ENCODE measurements at regions not wholly inside any gene's neighbourhood (a gene's known extent, or its start where the extent isn't known, plus 50 kb on each side); places are given as distances from the start of the nearest gene placed in this dataset.

DNA sequence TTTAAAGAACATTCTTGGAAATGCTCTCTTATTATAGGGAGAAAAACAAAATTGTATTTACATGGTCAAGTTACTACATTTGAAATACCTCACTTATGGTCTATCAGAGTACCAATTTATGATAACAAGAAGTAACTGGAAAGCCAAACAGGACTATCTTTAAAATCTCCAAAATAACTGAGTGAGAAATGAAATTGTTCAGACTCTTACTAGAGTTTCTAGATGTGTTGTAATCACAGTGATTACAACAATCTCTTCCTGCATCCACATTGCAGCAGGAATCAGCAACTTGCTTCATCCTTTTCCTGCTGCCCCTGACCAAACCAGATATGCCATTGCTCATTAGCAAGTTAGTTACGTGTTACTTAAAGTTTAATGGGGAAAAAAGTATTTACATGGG is 245.2 kb upstream of the SMIM31 start:
- Histone ChIP-seq H3K56ac (replicated peaks; ENCODE audit: insufficient read length, low read depth, low read length) (no peak overlapping the region), H4K20me1 (replicated peaks in 1 of 2; ENCODE audit: control insufficient read depth in 1 of 2, insufficient read depth in 2 of 2, low read length in 2 of 2) (no peaks in the 10 kb centered on the region), H4K5ac (ENCODE audit: insufficient read length, low read depth, low read length) (no peak overlapping the region), H3K14ac (ENCODE audit: insufficient read length) (no peak overlapping the region), H3K4me3 (ENCODE audit: extremely low read depth in 1 of 4, insufficient read depth in 2 of 4, low read depth in 3 of 4, low read length in 4 of 4) (no peak overlapping the region), H4K8ac (ENCODE audit: extremely low read depth, insufficient read depth, low read length) (no peak overlapping the region), H2BK15ac (ENCODE audit: low read length) (no peak overlapping the region), H4K91ac (replicated peaks; ENCODE audit: insufficient read length, low read length) (no peak overlapping the region), H3K27ac (ENCODE audit: low read depth, low read length) (no peak overlapping the region), H3K4me1 (replicated peaks in 1 of 4; ENCODE audit: control insufficient read depth in 3 of 4, insufficient read depth in 4 of 4, low read length in 3 of 4) (no peaks in the 10 kb centered on the region), H3K4ac (replicated peaks; ENCODE audit: insufficient read length, low read depth, low read length) (no peak overlapping the region), H2AK5ac (ENCODE audit: low read depth, low read length) (no peak overlapping the region), H2BK20ac (ENCODE audit: low read length) (no peak overlapping the region), H3K9ac (replicated peaks in 1 of 4; ENCODE audit: extremely low read depth in 1 of 4, low read depth in 3 of 4, low read length in 3 of 4) (no peak overlapping the region), H3K27me3 (replicated peaks in 1 of 4; ENCODE audit: control insufficient read depth in 3 of 4, extremely low read depth in 1 of 4, insufficient read depth in 3 of 4, low read length in 3 of 4) (peaks cover 0 to 1% (median 0%) of the 10 kb centered on the region in 4 experiments; a peak in 1 of 7 replicates), H3K23me2 (ENCODE audit: low read depth, low read length) (peaks cover 1% of the 10 kb centered on the region; the same call in 1 of the 2 replicates), H2BK5ac (ENCODE audit: low read depth, low read length) (no peak overlapping the region), H3K23ac (ENCODE audit: insufficient read length) (no peak overlapping the region), H2BK120ac (replicated peaks; ENCODE audit: low read depth, low read length) (no peak overlapping the region), H3K36me3 (ENCODE audit: control insufficient read depth in 2 of 4, insufficient read depth in 4 of 4, low read length in 3 of 4) (no peaks in the 10 kb centered on the region; a peak in 1 of 8 replicates), H2BK12ac (ENCODE audit: low read depth, low read length) (no peak overlapping the region), H3K9me3 (ENCODE audit: insufficient read depth in 2 of 2, low read depth in 1 of 2, low read length in 1 of 2) (no peaks in the 10 kb centered on the region), H2AFZ (ENCODE audit: low read length) (no peak overlapping the region), H3K79me2 (ENCODE audit: control insufficient read depth in 1 of 2, insufficient read depth in 2 of 2, low read length in 2 of 2) (no peaks in the 10 kb centered on the region), H3K79me1 (ENCODE audit: low read depth, low read length) (no peaks in the 10 kb centered on the region), H3K4me2 (ENCODE audit: insufficient read depth in 1 of 2, low read depth in 2 of 2, low read length in 2 of 2) (no peak overlapping the region), H3K18ac (ENCODE audit: extremely low read depth, low read length) (no peak overlapping the region)
- CTCF ChIA-PET (ENCODE audit: partially characterized antibody), result interaction anchor here (0.6 kb wide), 1 partner anchor 1940 kb away, joined by 3 read pairs; no protein-coding TSS in a partner anchor
- FAIRE-seq, result no peak
- POLR2A ChIA-PET (ENCODE audit: partially characterized antibody), result no interaction called here
- no peak for TF ChIP-seq KDM5A (IDR thresholded peaks at IDR 0.05; ENCODE audit: low read length)
- no peak for TF ChIP-seq MAFK (IDR thresholded peaks at IDR 0.05; ENCODE audit: low read depth, low read length)
- TF ChIP-seq HDAC6 (IDR thresholded peaks at IDR 0.05; ENCODE audit: low read depth, low read length), result no peak
- TF ChIP-seq JUN (IDR thresholded peaks at IDR 0.05; ENCODE audit: low read depth, low read length), result no peak
- TF ChIP-seq CBX5 (IDR thresholded peaks at IDR 0.05; ENCODE audit: low read depth, low read length), result no peak
- no peak for TF ChIP-seq BACH1 (IDR thresholded peaks at IDR 0.05; ENCODE audit: low read length)
- no peak for TF ChIP-seq POU5F1 (IDR thresholded peaks at IDR 0.05; ENCODE audit: low read depth, low read length)
- TF ChIP-seq RAD21 (IDR thresholded peaks at IDR 0.05 in 1 of 2, conservative IDR thresholded peaks at IDR 0.05 in 1 of 2; ENCODE audit: low read depth in 2 of 2, low read length in 2 of 2), result no peak
- TF ChIP-seq GTF2F1 (IDR thresholded peaks at IDR 0.05; ENCODE audit: borderline replicate concordance, low read depth, low read length), result no peak
- TF ChIP-seq, protein P1, sequence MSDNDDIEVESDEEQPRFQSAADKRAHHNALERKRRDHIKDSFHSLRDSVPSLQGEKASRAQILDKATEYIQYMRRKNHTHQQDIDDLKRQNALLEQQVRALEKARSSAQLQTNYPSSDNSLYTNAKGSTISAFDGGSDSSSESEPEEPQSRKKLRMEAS (IDR thresholded peaks at IDR 0.05), result no peak
- TF ChIP-seq POLR2AphosphoS5 (IDR thresholded peaks at IDR 0.05; ENCODE audit: low read depth, low read length), result no peak
- DNase-seq (ENCODE audit: low read depth in 1 of 2, low spot score in 2 of 2), result no peak
- WGBS, 2 experiments (ENCODE audit: extremely low coverage in 1 of 2, insufficient coverage in 1 of 2, insufficient read length in 1 of 2, insufficient replicate concordance in 2 of 2, low coverage in 1 of 2, low lambda C conversion rate in 2 of 2, missing lambda C conversion rate in 1 of 2), result 80% methylated on average over 1 of the region's 1 CpG; no CpG with 5 or more reads in 1 of the 2 experiments

Measured in H1 (cell line).